Neuronal stem cell (in vitro differentiated cells): ENCODE measurements at regions not wholly inside any gene's neighbourhood (a gene's known extent, or its start where the extent isn't known, plus 50 kb on each side); places are given as distances from the start of the nearest gene placed in this dataset.
A peak's percentile ranks its signal among the peaks of the same experiment; 100 is the strongest.

Experiments
- DNase-seq: peaks from one replicate; pipeline ENCODE4 v3.0.0-alpha.2; 2013; ENCODE audit warnings: low spot score
- H2AFZ ChIP-seq: one replicate; pipeline ENCODE4 v1.6.1; 2013; ENCODE audit warnings: mild to moderate bottlenecking, low read length, inconsistent platforms
- H2AK5ac ChIP-seq: 2 replicates; pipeline ENCODE4 v1.6.1; 2013; ENCODE audit warnings: low read depth, mild to moderate bottlenecking, inconsistent platforms, low read length, moderate library complexity, mixed read lengths
- H2BK120ac ChIP-seq: 2 replicates; pipeline ENCODE4 v1.6.1; 2013; ENCODE audit warnings: low read depth, mild to moderate bottlenecking, inconsistent platforms, low read length, moderate library complexity, mixed read lengths
- H2BK12ac ChIP-seq: one replicate; pipeline ENCODE4 v1.6.1; 2013; ENCODE audit warnings: low read length, inconsistent platforms
- H2BK15ac ChIP-seq: 2 replicates; pipeline ENCODE4 v1.6.1; 2013; ENCODE audit warnings: mild to moderate bottlenecking, low read length, inconsistent platforms, mixed read lengths
- H2BK5ac ChIP-seq: one replicate; pipeline ENCODE4 v1.6.1; 2013; ENCODE audit warnings: inconsistent platforms, mild to moderate bottlenecking, low read length, moderate library complexity
- H3K14ac ChIP-seq: one replicate; pipeline ENCODE4 v1.6.1; 2013; ENCODE audit warnings: low read length, inconsistent platforms
- H3K18ac ChIP-seq: 2 replicates; pipeline ENCODE4 v1.6.1; 2013; ENCODE audit warnings: low read length, inconsistent platforms
- H3K23ac ChIP-seq: 2 replicates; pipeline ENCODE4 v1.6.1; 2013; ENCODE audit warnings: low read depth, mild to moderate bottlenecking, mixed read lengths, low read length, inconsistent platforms; ENCODE audit not compliant: poor library complexity
- H3K27ac ChIP-seq: replicated peaks from 3 replicates; pipeline ENCODE4 v1.5.1; 2013; ENCODE audit warnings: low read length, inconsistent platforms
- H3K27me3 ChIP-seq, 3 experiments: 2 replicates each; pipeline ENCODE4 v1.6.1; 2013; ENCODE audit warnings: low read length in 3 of 3, mild to moderate bottlenecking in 2 of 3, inconsistent platforms in 1 of 3, low read depth in 1 of 3, mixed read lengths in 1 of 3, moderate library complexity in 1 of 3; ENCODE audit not compliant: control insufficient read depth in 3 of 3, insufficient read depth in 3 of 3
- H3K36me3 ChIP-seq, 2 donors: replicated peaks in 1 of 2; 2 replicates each; pipeline ENCODE4 v1.6.1; 2013; ENCODE audit warnings: low read length in 2 of 2; ENCODE audit not compliant: control insufficient read depth in 2 of 2, insufficient read depth in 2 of 2
- H3K4ac ChIP-seq: 2 replicates; pipeline ENCODE4 v1.6.1; 2013; ENCODE audit warnings: inconsistent platforms, mild to moderate bottlenecking, low read length, moderate library complexity
- H3K4me1 ChIP-seq, 2 donors: 1 replicate in 1 of 2; 2 replicates in 1 of 2; pipeline ENCODE4 v1.6.1; 2013; ENCODE audit warnings: low read length in 2 of 2, low read depth in 1 of 2; ENCODE audit not compliant: control insufficient read depth in 2 of 2, insufficient read depth in 1 of 2
- H3K4me2 ChIP-seq: one replicate; pipeline ENCODE4 v1.6.1; 2013; ENCODE audit warnings: mild to moderate bottlenecking, low read length, inconsistent platforms; ENCODE audit not compliant: insufficient read depth, poor library complexity, severe bottlenecking
- H3K4me3 ChIP-seq, 2 donors: 2 replicates each; pipeline ENCODE4 v1.5.1; 2013; ENCODE audit warnings: low read length in 2 of 2, mild to moderate bottlenecking in 2 of 2, inconsistent platforms in 1 of 2, moderate library complexity in 1 of 2
- H3K79me1 ChIP-seq: one replicate; pipeline ENCODE4 v1.6.1; 2013; ENCODE audit warnings: low read depth, mild to moderate bottlenecking, inconsistent platforms, low read length, moderate library complexity
- H3K9ac ChIP-seq: one replicate; pipeline ENCODE4 v1.6.1; 2013; ENCODE audit warnings: mild to moderate bottlenecking, low read depth, low read length, inconsistent platforms; ENCODE audit not compliant: poor library complexity
- H3K9me3 ChIP-seq, 2 donors: replicated peaks in 1 of 2; 2 replicates each; pipeline versions ENCODE3 to v1.6.1; 2013; ENCODE audit warnings: low read length in 2 of 2, mild to moderate bottlenecking in 2 of 2, inconsistent platforms in 1 of 2, low read depth in 1 of 2, mixed read lengths in 1 of 2, moderate library complexity in 1 of 2; ENCODE audit not compliant: control insufficient read depth in 2 of 2, insufficient read depth in 1 of 2
- H4K8ac ChIP-seq: one replicate; pipeline ENCODE4 v1.6.1; 2013; ENCODE audit warnings: low read depth, mild to moderate bottlenecking, inconsistent platforms, low read length, moderate library complexity
- H4K91ac ChIP-seq: one replicate; pipeline ENCODE4 v1.6.1; 2013; ENCODE audit warnings: low read length, low read depth, mild to moderate bottlenecking, inconsistent platforms; ENCODE audit not compliant: poor library complexity
- WGBS, 2 donors: extraction: QIAGEN DNeasy Blood & Tissue Kit; methylation state at CpG; one replicate each; pipeline ENCODE4 v1.1.7; 2013; ENCODE audit warnings: missing lambda C conversion rate in 2 of 2, mixed read lengths in 1 of 2; ENCODE audit not compliant: insufficient read length in 2 of 2, insufficient replicate concordance in 1 of 2; ENCODE audit errors: extremely low coverage in 2 of 2; 5-methylcytosine and 5-hydroxymethylcytosine counted together

- WGBS, 2 donors = no CpG with 5 or more reads among the region's 17 CpGs
- Histone ChIP-seq H2BK120ac (no peak overlapping the region), H3K27me3 (peaks cover 0 to 10% (median 7%) of the 10 kb centered on the region in 3 experiments), H2BK5ac (no peak overlapping the region), H3K18ac (peak overlapping the region; percentile 82), H2BK12ac (no peak overlapping the region), H2AK5ac (no peak overlapping the region), H2BK15ac (no peak overlapping the region), H3K4me2 (peak overlapping the region; percentile 34), H3K9me3 (no peaks in the 10 kb centered on the region), H3K36me3 (no peaks in the 10 kb centered on the region), H3K79me1 (no peaks in the 10 kb centered on the region), H3K4ac (no peak overlapping the region), H4K8ac (no peak overlapping the region), H3K14ac (no peak overlapping the region), H3K4me3 (no peak overlapping the region), H3K23ac (no peak overlapping the region), H3K4me1 (peaks cover 0 to 6% of the 10 kb centered on the region in 2 donors), H3K9ac (no peak overlapping the region), H3K27ac (no peak overlapping the region), H4K91ac (no peak overlapping the region), H2AFZ (no peak overlapping the region)
- peak; percentile 31 for DNase-seq
Measured at GRCh38 chr20:57999465-58000111, 228.9 kb downstream of the ANKRD60 start.

GRCh38 chr20:57998981-57999464 lies 229.4 kb downstream of the ANKRD60 start:
- H3K18ac ChIP-seq = peak overlapping the region; percentile 82

GRCh38 chr20:57998276-57998675 lies 230.2 kb downstream of the ANKRD60 start:
- no peak overlapping the region for H3K23ac ChIP-seq
- no peak for DNase-seq
- no peak overlapping the region for H3K27ac ChIP-seq
- no peaks in the 10 kb centered on the region for H3K36me3 ChIP-seq
- H2BK12ac ChIP-seq = no peak overlapping the region
- H3K4ac ChIP-seq = no peak overlapping the region
- H4K91ac ChIP-seq = no peak overlapping the region
- no peak overlapping the region for H3K14ac ChIP-seq
- H3K18ac ChIP-seq = no peak overlapping the region
- H2BK120ac ChIP-seq = no peak overlapping the region
- H3K27me3 ChIP-seq = peaks cover 0 to 10% (median 7%) of the 10 kb centered on the region in 3 experiments
- H3K9me3 ChIP-seq = no peaks in the 10 kb centered on the region
- H3K4me3 ChIP-seq = no peak overlapping the region
- H2BK15ac ChIP-seq = no peak overlapping the region
- H3K79me1 ChIP-seq = no peaks in the 10 kb centered on the region
- peaks cover 0 to 6% of the 10 kb centered on the region in 2 donors for H3K4me1 ChIP-seq
- no CpG with 5 or more reads among the region's 6 CpGs for WGBS, 2 donors
- no peak overlapping the region for H3K9ac ChIP-seq
- H3K4me2 ChIP-seq = no peak overlapping the region
- no peak overlapping the region for H2AFZ ChIP-seq
- no peak overlapping the region for H4K8ac ChIP-seq
- no peak overlapping the region for H2BK5ac ChIP-seq
- H2AK5ac ChIP-seq = no peak overlapping the region

More at GRCh38 chr20:57998981-57999464, 229.4 kb downstream of the ANKRD60 start:
- Histone ChIP-seq H3K23ac (no peak overlapping the region), H2AFZ (no peak overlapping the region), H3K4me3 (no peak overlapping the region), H2AK5ac (no peak overlapping the region), H2BK12ac (no peak overlapping the region), H3K9ac (no peak overlapping the region), H2BK5ac (no peak overlapping the region), H3K4ac (no peak overlapping the region), H3K36me3 (no peaks in the 10 kb centered on the region), H2BK15ac (no peak overlapping the region), H3K27ac (no peak overlapping the region), H4K8ac (no peak overlapping the region), H3K9me3 (no peaks in the 10 kb centered on the region), H3K4me2 (peak overlapping the region; percentile 34), H3K79me1 (no peaks in the 10 kb centered on the region), H4K91ac (no peak overlapping the region), H2BK120ac (no peak overlapping the region), H3K14ac (no peak overlapping the region), H3K27me3 (peaks cover 0 to 10% (median 7%) of the 10 kb centered on the region in 3 experiments), H3K4me1 (peaks cover 0 to 6% of the 10 kb centered on the region in 2 donors)
- no peak for DNase-seq
- no CpG with 5 or more reads among the region's 9 CpGs for WGBS, 2 donors

GRCh38 chr20:57996936-57997890 lies 231.2 kb downstream of the ANKRD60 start:
- H3K23ac ChIP-seq = no peak overlapping the region
- H2BK120ac ChIP-seq = no peak overlapping the region
- H3K4me1 ChIP-seq = peaks cover 0 to 6% of the 10 kb centered on the region in 2 donors
- no peak overlapping the region for H3K27ac ChIP-seq
- no peak overlapping the region for H3K4me2 ChIP-seq
- no peak overlapping the region for H3K4ac ChIP-seq
- no peaks in the 10 kb centered on the region for H3K79me1 ChIP-seq
- H3K9me3 ChIP-seq = no peaks in the 10 kb centered on the region
- no peak overlapping the region for H3K9ac ChIP-seq
- H4K91ac ChIP-seq = no peak overlapping the region
- H2BK15ac ChIP-seq = no peak overlapping the region
- no peak overlapping the region for H4K8ac ChIP-seq
- no peak overlapping the region for H3K4me3 ChIP-seq
- no peak overlapping the region for H2AFZ ChIP-seq
- no peak overlapping the region for H2BK5ac ChIP-seq
- no peak overlapping the region for H2AK5ac ChIP-seq
- DNase-seq = no peak
- no peaks in the 10 kb centered on the region for H3K36me3 ChIP-seq
- no peak overlapping the region for H2BK12ac ChIP-seq
- H3K14ac ChIP-seq = no peak overlapping the region
- no CpG with 5 or more reads among the region's 2 CpGs for WGBS, 2 donors
- H3K18ac ChIP-seq = no peak overlapping the region
- peaks cover 0 to 13% (median 7%) of the 10 kb centered on the region in 3 experiments for H3K27me3 ChIP-seq
